Loucy (cell line): ENCODE measurements at regions not wholly inside any gene's neighbourhood (a gene's known extent, or its start where the extent isn't known, plus 50 kb on each side); places are given as distances from the start of the nearest gene placed in this dataset.

Experiments used
- H2AFZ ChIP-seq: fragments of 200-600 bp; sonication (generic); 2 replicates; pipeline ENCODE4 v1.6.0; 2016; ENCODE audit warnings: antibody characterized with exemption, mild to moderate bottlenecking, low read length, moderate library complexity
- H3F3A ChIP-seq: fragments of 200-600 bp; 2 replicates; pipeline ENCODE4 v1.6.0; 2016; ENCODE audit warnings: antibody characterized with exemption, low read depth, mild to moderate bottlenecking
- H3K27me3 ChIP-seq: fragments of 200-600 bp; sonication (generic); 2 replicates; pipeline ENCODE4 v1.6.1; 2014; ENCODE audit warnings: low read length, mild to moderate bottlenecking; ENCODE audit not compliant: insufficient read depth, poor library complexity, severe bottlenecking
- H3K36me3 ChIP-seq: fragments of 200-600 bp; sonication (generic); 2 replicates; pipeline ENCODE4 v1.6.1; 2016; ENCODE audit warnings: low read length; ENCODE audit not compliant: insufficient read depth
- H3K4me1 ChIP-seq: fragments of 200-600 bp; sonication (generic); 2 replicates; pipeline ENCODE4 v1.5.1; 2014; ENCODE audit warnings: low read length, mild to moderate bottlenecking; ENCODE audit not compliant: insufficient read depth, poor library complexity, severe bottlenecking
- H3K4me2 ChIP-seq: fragments of 200-600 bp; sonication (generic); 2 replicates; pipeline ENCODE4 v1.6.0; 2014; ENCODE audit warnings: antibody characterized with exemption, low read length, low read depth, mild to moderate bottlenecking; ENCODE audit not compliant: poor library complexity, severe bottlenecking
- H3K4me3 ChIP-seq: fragments of 200-600 bp; sonication (generic); 2 replicates; pipeline ENCODE4 v1.5.1; 2014; ENCODE audit warnings: low read length, mild to moderate bottlenecking, mixed read lengths; ENCODE audit not compliant: poor library complexity, severe bottlenecking
- H3K79me2 ChIP-seq: fragments of 200-600 bp; sonication (generic); 2 replicates; pipeline ENCODE4 v1.6.1; 2014; ENCODE audit warnings: low read length; ENCODE audit not compliant: insufficient read depth
- H3K9ac ChIP-seq: fragments of 200-600 bp; sonication (generic); 2 replicates; pipeline ENCODE4 v1.6.0; 2014; ENCODE audit warnings: mild to moderate bottlenecking, low read depth, low read length, moderate library complexity; ENCODE audit not compliant: poor library complexity, severe bottlenecking
- H3K9me2 ChIP-seq: fragments of 200-600 bp; sonication (generic); replicated peaks from 2 replicates; pipeline ENCODE4 v1.6.1; 2016; ENCODE audit warnings: low read depth, low read length, mixed read lengths
- H3K9me3 ChIP-seq: fragments of 200-600 bp; sonication (generic); 2 replicates; pipeline ENCODE4 v1.6.1; 2014; ENCODE audit warnings: mild to moderate bottlenecking, antibody characterized with exemption, low read length, low read depth; ENCODE audit not compliant: insufficient read depth
- H4K20me1 ChIP-seq: fragments of 200-600 bp; sonication (generic); 2 replicates; pipeline ENCODE4 v1.6.0; 2014; ENCODE audit warnings: antibody characterized with exemption, low read length, mild to moderate bottlenecking; ENCODE audit not compliant: insufficient read depth, poor library complexity, severe bottlenecking
- CTCF ChIP-seq: fragments of 200-600 bp; sonication (generic); conservative IDR thresholded peaks from 2 replicates; pipeline ENCODE4 v1.5.1; 2014; ENCODE audit warnings: mild to moderate bottlenecking, antibody characterized with exemption, low read length
- EZH2phosphoT487 ChIP-seq: fragments of 200-600 bp; IDR thresholded peaks from 2 replicates; pipeline ENCODE4 v1.6.1; 2018; ENCODE audit warnings: antibody characterized with exemption, mild to moderate bottlenecking, moderate library complexity, borderline replicate concordance

- H3K27me3 ChIP-seq: no peaks in the 10 kb centered on the region
- H3K9me2 ChIP-seq: no peaks in the 10 kb centered on the region
- no peak for TF ChIP-seq CTCF
- TF ChIP-seq EZH2phosphoT487: no peak
- H3F3A ChIP-seq: no peaks in the 10 kb centered on the region
- H3K9ac ChIP-seq: no peak overlapping the region
- 0 out of 2 replicates have a peak overlapping the region, but pooled peaks have one; percentile 47 for H2AFZ ChIP-seq
- H4K20me1 ChIP-seq: no peaks in the 10 kb centered on the region
- no peaks in the 10 kb centered on the region for H3K79me2 ChIP-seq
- H3K9me3 ChIP-seq: no peaks in the 10 kb centered on the region
- H3K4me1 ChIP-seq: peaks cover 12% of the 10 kb centered on the region
- H3K4me3 ChIP-seq: no peak overlapping the region
- H3K36me3 ChIP-seq: no peaks in the 10 kb centered on the region
- H3K4me2 ChIP-seq: peak overlapping the region; percentile 1
These were observed 499.6 kb upstream of the HS6ST1 start for GRCh38 chr2:128818248-128818647.

- Histone ChIP-seq H3K36me3 (no peaks in the 10 kb centered on the region), H3K9me3 (no peaks in the 10 kb centered on the region), H3K27me3 (no peaks in the 10 kb centered on the region), H3K9me2 (no peaks in the 10 kb centered on the region), H3K4me3 (no peak overlapping the region), H2AFZ (no peak overlapping the region), H3K4me2 (no peak overlapping the region), H3F3A (no peaks in the 10 kb centered on the region), H3K9ac (no peak overlapping the region), H3K4me1 (peaks cover 12% of the 10 kb centered on the region), H3K79me2 (no peaks in the 10 kb centered on the region), H4K20me1 (no peaks in the 10 kb centered on the region)
- no peak for TF ChIP-seq EZH2phosphoT487
- no peak for TF ChIP-seq CTCF
These were observed 500.2 kb upstream of the HS6ST1 start for GRCh38 chr2:128818704-128819491.

DNA sequence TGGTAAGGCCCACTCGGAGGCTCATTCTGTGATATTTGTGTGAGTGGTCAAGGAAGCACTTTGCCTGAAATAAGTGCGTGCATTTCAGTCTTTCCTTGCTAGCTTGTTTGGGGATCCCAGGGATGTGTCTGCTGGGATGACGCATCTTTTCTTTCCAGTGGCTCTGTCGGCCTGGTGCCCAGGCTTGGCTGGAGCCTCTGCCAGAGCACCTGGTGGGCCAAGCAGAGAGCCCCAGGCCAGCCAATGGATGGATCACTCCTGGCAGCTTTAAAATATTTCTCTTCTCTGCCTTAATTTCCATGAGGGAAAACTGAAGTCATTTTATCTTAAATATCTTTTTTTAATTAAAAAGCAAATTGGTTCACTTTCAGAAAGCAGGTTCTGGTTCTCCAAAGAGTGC lies 501.8 kb upstream of the HS6ST1 start:
- H2AFZ ChIP-seq: no peak overlapping the region
- no peak overlapping the region for H3K4me2 ChIP-seq
- no peaks in the 10 kb centered on the region for H3K9me2 ChIP-seq
- no peak overlapping the region for H3K4me3 ChIP-seq
- H3K36me3 ChIP-seq: no peaks in the 10 kb centered on the region
- TF ChIP-seq CTCF (no peak), EZH2phosphoT487 (no peak)
- peaks cover 12% of the 10 kb centered on the region for H3K4me1 ChIP-seq
- no peaks in the 10 kb centered on the region for H3K27me3 ChIP-seq
- H3K9ac ChIP-seq: no peak overlapping the region
- no peaks in the 10 kb centered on the region for H3K79me2 ChIP-seq
- no peaks in the 10 kb centered on the region for H3K9me3 ChIP-seq
- no peaks in the 10 kb centered on the region for H3F3A ChIP-seq
- H4K20me1 ChIP-seq: no peaks in the 10 kb centered on the region
